ENCODE measurements at regions not wholly inside any gene's neighbourhood (a gene's known extent, or its start where the extent isn't known, plus 50 kb on each side); places are given as distances from the start of the nearest gene placed in this dataset.

- Mint-ChIP-seq H3K27me3 (ENCODE audit: unreplicated experiment) (no peaks in the 10 kb centered on the region), H3K36me3 (ENCODE audit: unreplicated experiment) (no peaks in the 10 kb centered on the region), H3K4me1 (ENCODE audit: unreplicated experiment) (peaks cover 8% of the 10 kb centered on the region), H3K9me3 (ENCODE audit: unreplicated experiment) (peaks cover 8% of the 10 kb centered on the region), H3K4me3 (ENCODE audit: unreplicated experiment) (no peak overlapping the region), H3K27ac (ENCODE audit: unreplicated experiment) (no peak overlapping the region)
- TF ChIP-seq CTCF (IDR thresholded peaks at IDR 0.05) = no peak
- no peak for DNase-seq (ENCODE audit: extremely low spot score, unreplicated experiment)
These were observed 189.3 kb upstream of the LRP1B start for GRCh38 chr2:142320067-142320466.

GRCh38 chr2:142316049-142316448, 185.2 kb upstream of the LRP1B start:
- DNase-seq (ENCODE audit: extremely low spot score, unreplicated experiment) = no peak
- TF ChIP-seq CTCF (IDR thresholded peaks at IDR 0.05) = no peak
- H3K9me3 Mint-ChIP-seq (ENCODE audit: unreplicated experiment) = peaks cover 4% of the 10 kb centered on the region

GRCh38 chr2:142315346-142315745, 184.5 kb upstream of the LRP1B start:
- H3K4me1 Mint-ChIP-seq (ENCODE audit: unreplicated experiment) = peaks cover 13% of the 10 kb centered on the region
- no peak for DNase-seq (ENCODE audit: extremely low spot score, unreplicated experiment)
- no peak overlapping the region for H3K4me3 Mint-ChIP-seq (ENCODE audit: unreplicated experiment)
- H3K36me3 Mint-ChIP-seq (ENCODE audit: unreplicated experiment) = no peaks in the 10 kb centered on the region
- no peak for TF ChIP-seq CTCF (IDR thresholded peaks at IDR 0.05)
- no peak overlapping the region for H3K27ac Mint-ChIP-seq (ENCODE audit: unreplicated experiment)
- no peaks in the 10 kb centered on the region for H3K9me3 Mint-ChIP-seq (ENCODE audit: unreplicated experiment)
- H3K27me3 Mint-ChIP-seq (ENCODE audit: unreplicated experiment) = no peaks in the 10 kb centered on the region

More at GRCh38 chr2:142316049-142316448, 185.2 kb upstream of the LRP1B start:
- Mint-ChIP-seq H3K27ac (ENCODE audit: unreplicated experiment) (no peak overlapping the region), H3K4me1 (ENCODE audit: unreplicated experiment) (peaks cover 13% of the 10 kb centered on the region), H3K4me3 (ENCODE audit: unreplicated experiment) (no peak overlapping the region), H3K36me3 (ENCODE audit: unreplicated experiment) (no peaks in the 10 kb centered on the region), H3K27me3 (ENCODE audit: unreplicated experiment) (no peaks in the 10 kb centered on the region)

GRCh38 chr2:142314164-142314563, 183.3 kb upstream of the LRP1B start:
- Mint-ChIP-seq H3K9me3 (ENCODE audit: unreplicated experiment) (no peaks in the 10 kb centered on the region), H3K36me3 (ENCODE audit: unreplicated experiment) (no peaks in the 10 kb centered on the region), H3K27ac (ENCODE audit: unreplicated experiment) (no peak overlapping the region), H3K27me3 (ENCODE audit: unreplicated experiment) (no peaks in the 10 kb centered on the region), H3K4me3 (ENCODE audit: unreplicated experiment) (no peak overlapping the region), H3K4me1 (ENCODE audit: unreplicated experiment) (peaks cover 13% of the 10 kb centered on the region)
- no peak for DNase-seq (ENCODE audit: extremely low spot score, unreplicated experiment)
- TF ChIP-seq CTCF (IDR thresholded peaks at IDR 0.05) = no peak

GRCh38 chr2:142310530-142310929, 179.7 kb upstream of the LRP1B start:
- H3K4me1 Mint-ChIP-seq (ENCODE audit: unreplicated experiment) = peaks cover 42% of the 10 kb centered on the region
- no peaks in the 10 kb centered on the region for H3K27me3 Mint-ChIP-seq (ENCODE audit: unreplicated experiment)
- H3K9me3 Mint-ChIP-seq (ENCODE audit: unreplicated experiment) = no peaks in the 10 kb centered on the region
- no peak for DNase-seq (ENCODE audit: extremely low spot score, unreplicated experiment)
- no peak overlapping the region for H3K4me3 Mint-ChIP-seq (ENCODE audit: unreplicated experiment)
- H3K36me3 Mint-ChIP-seq (ENCODE audit: unreplicated experiment) = no peaks in the 10 kb centered on the region
- TF ChIP-seq CTCF (IDR thresholded peaks at IDR 0.05) = no peak
- no peak overlapping the region for H3K27ac Mint-ChIP-seq (ENCODE audit: unreplicated experiment)
